ENCODE measurements at regions not wholly inside any gene's neighbourhood (a gene's known extent, or its start where the extent isn't known, plus 50 kb on each side); places are given as distances from the start of the nearest gene placed in this dataset.

DNA sequence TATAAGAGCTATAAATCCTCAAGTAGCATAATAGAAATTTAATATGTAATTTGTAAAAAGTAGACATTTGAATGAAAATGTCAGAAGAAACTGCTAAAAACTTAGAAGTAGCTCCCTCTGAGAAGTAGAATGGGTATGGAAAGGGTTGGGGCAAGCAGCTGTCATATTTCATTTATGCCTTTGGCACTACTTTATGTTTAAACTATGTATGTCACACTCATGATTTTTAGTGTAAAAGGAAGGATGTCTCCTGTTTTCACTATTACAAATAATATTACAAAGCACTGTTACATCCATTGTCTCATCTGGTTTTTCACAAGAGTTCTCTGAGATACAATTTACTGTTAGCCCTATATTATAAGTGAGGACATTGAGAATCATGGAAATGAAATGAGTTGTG lies 96.3 kb upstream of the ZNF462 start:
- Histone ChIP-seq H3K9me3 (no peaks in the 10 kb centered on the region), H3K4me1 (ENCODE audit: control insufficient read depth in 1 of 2, low read depth in 2 of 2) (no peaks in the 10 kb centered on the region), H3K27ac (no peak overlapping the region), H3K4me3 (no peak overlapping the region), H3K27me3 (replicated peaks; ENCODE audit: insufficient read depth) (no peaks in the 10 kb centered on the region), H3K36me3 (no peaks in the 10 kb centered on the region)
- DNase-seq (ENCODE audit: low spot score) (no peak), ATAC-seq (ENCODE audit: insufficient number of reproducible peaks, low FRiP score, low read depth) (no peak)
- no peak for TF ChIP-seq CTCF (IDR thresholded peaks at IDR 0.05)

- no peak for DNase-seq (ENCODE audit: low spot score)
- H3K4me3 ChIP-seq = no peak overlapping the region
- no peak for ATAC-seq (ENCODE audit: insufficient number of reproducible peaks, low FRiP score, low read depth)
- no peak overlapping the region for H3K27ac ChIP-seq
- no peaks in the 10 kb centered on the region for H3K27me3 ChIP-seq (replicated peaks; ENCODE audit: insufficient read depth)
- H3K36me3 ChIP-seq = no peaks in the 10 kb centered on the region
- no peak for TF ChIP-seq CTCF (IDR thresholded peaks at IDR 0.05)
- H3K9me3 ChIP-seq = no peaks in the 10 kb centered on the region
- no peaks in the 10 kb centered on the region for H3K4me1 ChIP-seq (ENCODE audit: control insufficient read depth in 1 of 2, low read depth in 2 of 2)
Observed at GRCh38 chr9:106769331-106769730, 93.6 kb upstream of the ZNF462 start.

DNA sequence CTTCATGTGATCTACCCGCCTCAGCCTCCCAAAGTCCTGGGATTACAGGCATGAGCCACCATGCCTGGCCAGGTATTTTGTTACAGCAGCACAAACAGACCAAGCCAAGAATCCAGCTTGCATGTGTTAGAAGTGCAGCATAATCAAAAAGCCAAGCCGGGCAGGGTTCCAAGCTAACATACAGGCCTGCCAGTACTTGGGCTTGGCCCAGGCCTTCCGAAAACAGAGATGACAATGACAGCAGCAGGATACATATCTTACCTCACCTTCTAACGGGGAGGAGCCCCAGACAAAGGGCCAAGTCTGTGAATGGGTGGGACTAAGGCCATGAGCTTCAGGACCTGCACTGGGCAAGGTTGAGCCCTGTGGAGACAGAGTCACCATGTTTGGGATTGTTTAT lies 91.4 kb upstream of the ZNF462 start:
- no peak overlapping the region for H3K4me3 ChIP-seq
- no peak overlapping the region for H3K27ac ChIP-seq
- no peaks in the 10 kb centered on the region for H3K9me3 ChIP-seq
- ATAC-seq (ENCODE audit: insufficient number of reproducible peaks, low FRiP score, low read depth) (no peak), DNase-seq (ENCODE audit: low spot score) (no peak)
- no peaks in the 10 kb centered on the region for H3K27me3 ChIP-seq (replicated peaks; ENCODE audit: insufficient read depth)
- H3K4me1 ChIP-seq (ENCODE audit: control insufficient read depth in 1 of 2, low read depth in 2 of 2) = no peaks in the 10 kb centered on the region
- H3K36me3 ChIP-seq = no peaks in the 10 kb centered on the region
- TF ChIP-seq CTCF (IDR thresholded peaks at IDR 0.05) = no peak

DNA sequence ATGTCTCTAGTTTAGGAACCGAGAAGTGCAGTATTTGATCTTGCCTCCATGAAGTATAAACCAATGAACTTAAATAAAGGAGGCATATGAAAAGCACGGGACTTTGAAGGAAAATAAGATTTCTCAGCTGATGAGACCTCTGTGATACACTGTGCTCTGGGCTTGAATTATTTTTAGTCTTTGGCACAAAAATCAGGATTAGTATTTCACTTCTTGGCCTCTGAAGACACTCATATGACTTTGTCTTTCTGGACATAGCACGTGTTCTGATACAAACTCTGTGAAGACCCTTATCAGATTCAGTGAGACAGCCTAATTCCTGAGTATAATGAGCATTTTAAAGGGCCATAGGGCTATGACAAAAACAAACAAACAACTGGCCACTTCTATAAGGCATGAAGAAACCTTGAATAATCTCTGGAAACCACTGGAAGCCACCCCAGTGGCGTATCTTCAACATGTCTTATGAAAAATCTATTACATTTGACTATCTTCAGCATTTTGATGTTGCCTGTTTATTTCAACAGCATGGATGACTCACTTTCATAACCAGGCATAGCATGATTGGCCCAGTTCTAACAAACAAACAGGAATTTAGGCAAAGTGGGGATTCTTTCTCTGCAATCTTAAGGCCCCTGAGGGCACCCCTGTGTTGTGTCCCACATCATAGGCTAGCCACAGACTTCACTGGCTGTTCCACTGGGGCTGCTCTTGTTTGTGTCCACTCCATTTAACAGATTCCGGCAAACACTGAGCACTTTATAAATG lies 90.3 kb upstream of the ZNF462 start:
- ATAC-seq (ENCODE audit: insufficient number of reproducible peaks, low FRiP score, low read depth) (no peak), DNase-seq (ENCODE audit: low spot score) (no peak)
- Histone ChIP-seq H3K9me3 (no peaks in the 10 kb centered on the region), H3K4me1 (ENCODE audit: control insufficient read depth in 1 of 2, low read depth in 2 of 2) (no peaks in the 10 kb centered on the region), H3K4me3 (no peak overlapping the region), H3K27ac (no peak overlapping the region), H3K27me3 (replicated peaks; ENCODE audit: insufficient read depth) (no peaks in the 10 kb centered on the region), H3K36me3 (no peaks in the 10 kb centered on the region)
- TF ChIP-seq CTCF (IDR thresholded peaks at IDR 0.05) = no peak

GRCh38 chr9:106773750-106774149 lies 89.2 kb upstream of the ZNF462 start:
- DNase-seq (ENCODE audit: low spot score) (no peak), ATAC-seq (ENCODE audit: insufficient number of reproducible peaks, low FRiP score, low read depth) (no peak)
- H3K27me3 ChIP-seq (replicated peaks; ENCODE audit: insufficient read depth) = no peaks in the 10 kb centered on the region
- H3K36me3 ChIP-seq = no peaks in the 10 kb centered on the region
- H3K4me1 ChIP-seq (ENCODE audit: control insufficient read depth in 1 of 2, low read depth in 2 of 2) = no peaks in the 10 kb centered on the region
- TF ChIP-seq CTCF (IDR thresholded peaks at IDR 0.05) = no peak
- no peak overlapping the region for H3K27ac ChIP-seq
- H3K4me3 ChIP-seq = no peak overlapping the region
- H3K9me3 ChIP-seq = no peaks in the 10 kb centered on the region
